ENCODE measurements at regions not wholly inside any gene's neighbourhood (a gene's known extent, or its start where the extent isn't known, plus 50 kb on each side); places are given as distances from the start of the nearest gene placed in this dataset.
A peak's percentile ranks its signal among the peaks of the same experiment; 100 is the strongest.
"Not testable (repeated sequence)": the region's sequence is repeated elsewhere in the genome, so short reads cannot be mapped to it uniquely, and the experiment has no call there.

- H3K4me3 ChIP-seq (ENCODE audit: low read depth, low read length), result no peak overlapping the region
- ChIA-PET CTCF (interaction anchor here (1.0 to 4.6 kb wide), 3 partner anchors 8 to 856 kb away, joined by 3 to 31 read pairs (median 3); no protein-coding TSS in a partner anchor), POLR2A (no interaction called here)
- DNase-seq (ENCODE audit: low read depth, low spot score), result no peak
- TF ChIP-seq CTCF (IDR thresholded peaks at IDR 0.05; ENCODE audit: insufficient read depth, low read length, missing control alignments), result no peak
Measured at GRCh38 chr2:175241691-175242090, 60.2 kb upstream of the ATP5MC3 start.

- CTCF ChIA-PET, result interaction anchor here (4.6 kb wide), 1 partner anchor 12 kb away, joined by 31 read pairs; no protein-coding TSS in a partner anchor
- DNase-seq (ENCODE audit: low read depth, low spot score); POLR2A ChIA-PET; H3K4me3 ChIP-seq (ENCODE audit: low read depth, low read length): not testable (repeated sequence)
Measured at GRCh38 chr2:175240033-175240432, 58.5 kb upstream of the ATP5MC3 start.

GRCh38 chr2:175236930-175237329, 55.4 kb upstream of the ATP5MC3 start:
- ChIA-PET POLR2A (no interaction called here), CTCF (interaction anchor here (0.9 kb wide), 1 partner anchor 14 kb away, joined by 3 read pairs; no protein-coding TSS in a partner anchor)
- TF ChIP-seq CTCF (IDR thresholded peaks at IDR 0.05; ENCODE audit: insufficient read depth, low read length, missing control alignments), result no peak
- DNase-seq (ENCODE audit: low read depth, low spot score), result no peak
- no peak overlapping the region for H3K4me3 ChIP-seq (ENCODE audit: low read depth, low read length)

GRCh38 chr2:175234650-175235049, 53.1 kb upstream of the ATP5MC3 start:
- no peak overlapping the region for H3K4me3 ChIP-seq (ENCODE audit: low read depth, low read length)
- POLR2A ChIA-PET, result no interaction called here
- no peak for DNase-seq (ENCODE audit: low read depth, low spot score)
- CTCF ChIA-PET, result no interaction called here
- no peak for TF ChIP-seq CTCF (IDR thresholded peaks at IDR 0.05; ENCODE audit: insufficient read depth, low read length, missing control alignments)

- no peak for TF ChIP-seq CTCF (IDR thresholded peaks at IDR 0.05; ENCODE audit: insufficient read depth, low read length, missing control alignments)
- no peak overlapping the region for H3K4me3 ChIP-seq (ENCODE audit: low read depth, low read length)
- no peak for DNase-seq (ENCODE audit: low read depth, low spot score)
- CTCF ChIA-PET, result no interaction called here
- POLR2A ChIA-PET, result no interaction called here
Measured at GRCh38 chr2:175234153-175234552, 52.6 kb upstream of the ATP5MC3 start.

GRCh38 chr2:175233135-175233719, 51.7 kb upstream of the ATP5MC3 start:
- DNase-seq (ENCODE audit: low read depth, low spot score), result peak; percentile 9
- ChIA-PET CTCF (no interaction called here), POLR2A (no interaction called here)
- no peak overlapping the region for H3K4me3 ChIP-seq (ENCODE audit: low read depth, low read length)
- TF ChIP-seq CTCF (IDR thresholded peaks at IDR 0.05; ENCODE audit: insufficient read depth, low read length, missing control alignments), result no peak

All from AG04449 (cell line).